HUES6 (cell line): ENCODE measurements at regions not wholly inside any gene's neighbourhood (a gene's known extent, or its start where the extent isn't known, plus 50 kb on each side); places are given as distances from the start of the nearest gene placed in this dataset.

Experiments
- H3K27ac ChIP-seq: 2 replicates; pipeline ENCODE4 v1.7.0; 2013; ENCODE audit warnings: low read depth, mild to moderate bottlenecking, low read length, inconsistent platforms
- H3K27me3 ChIP-seq: 2 replicates; pipeline ENCODE4 v1.6.1; 2013; ENCODE audit warnings: low read length; ENCODE audit not compliant: control insufficient read depth, insufficient read depth
- H3K36me3 ChIP-seq: 2 replicates; pipeline ENCODE4 v1.6.1; 2013; ENCODE audit warnings: low read length; ENCODE audit not compliant: control insufficient read depth, insufficient read depth
- H3K4me1 ChIP-seq: 2 replicates; pipeline ENCODE4 v1.6.1; 2013; ENCODE audit warnings: low read length; ENCODE audit not compliant: control insufficient read depth, insufficient read depth
- H3K4me3 ChIP-seq: 2 replicates; pipeline ENCODE4 v1.5.1; 2013; ENCODE audit warnings: low read depth, low read length
- H3K9ac ChIP-seq: one replicate; pipeline ENCODE4 v1.6.1; 2013; ENCODE audit warnings: mild to moderate bottlenecking, low read length
- H3K9me3 ChIP-seq: 2 replicates; pipeline ENCODE4 v1.6.1; 2013; ENCODE audit warnings: low read depth, low read length; ENCODE audit not compliant: control insufficient read depth, insufficient read depth

DNA sequence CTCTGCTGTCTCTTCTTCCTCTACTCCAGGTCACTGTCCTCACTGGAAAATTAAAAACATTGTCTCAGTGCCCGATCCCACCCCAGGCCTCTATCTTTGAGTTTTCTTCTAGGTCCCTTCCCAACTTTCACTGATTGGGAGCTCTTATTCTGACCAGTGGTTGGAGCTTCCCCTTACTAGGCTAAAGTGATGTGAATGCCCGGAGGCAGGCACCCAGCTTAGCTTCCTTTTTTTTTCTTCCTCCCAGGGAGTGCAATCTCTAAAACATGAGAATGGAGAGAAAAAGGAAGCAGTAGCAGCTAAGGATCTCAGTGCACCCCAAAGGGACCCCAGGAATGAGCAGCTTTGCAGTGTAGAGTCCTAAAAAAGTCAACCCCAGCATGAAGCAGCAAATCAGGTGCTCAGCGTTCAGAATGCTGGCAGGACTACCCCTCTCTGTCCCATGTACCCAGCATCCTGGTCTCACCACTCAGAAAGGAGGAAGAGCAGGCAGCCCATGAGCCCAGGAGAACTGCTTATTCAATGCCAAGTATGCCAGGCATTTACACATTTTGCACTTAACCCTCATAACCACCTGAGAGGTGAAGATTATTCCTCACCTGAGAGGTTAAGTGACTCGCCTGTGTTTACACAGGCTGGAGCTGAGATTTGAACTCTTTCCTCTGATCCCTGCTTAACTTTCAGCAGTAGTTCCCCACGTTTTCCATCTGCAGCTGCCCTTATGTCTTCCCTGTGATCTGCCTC lies 146.2 kb upstream of the PWP1 start:
- H3K9ac ChIP-seq, result no peak overlapping the region

DNA sequence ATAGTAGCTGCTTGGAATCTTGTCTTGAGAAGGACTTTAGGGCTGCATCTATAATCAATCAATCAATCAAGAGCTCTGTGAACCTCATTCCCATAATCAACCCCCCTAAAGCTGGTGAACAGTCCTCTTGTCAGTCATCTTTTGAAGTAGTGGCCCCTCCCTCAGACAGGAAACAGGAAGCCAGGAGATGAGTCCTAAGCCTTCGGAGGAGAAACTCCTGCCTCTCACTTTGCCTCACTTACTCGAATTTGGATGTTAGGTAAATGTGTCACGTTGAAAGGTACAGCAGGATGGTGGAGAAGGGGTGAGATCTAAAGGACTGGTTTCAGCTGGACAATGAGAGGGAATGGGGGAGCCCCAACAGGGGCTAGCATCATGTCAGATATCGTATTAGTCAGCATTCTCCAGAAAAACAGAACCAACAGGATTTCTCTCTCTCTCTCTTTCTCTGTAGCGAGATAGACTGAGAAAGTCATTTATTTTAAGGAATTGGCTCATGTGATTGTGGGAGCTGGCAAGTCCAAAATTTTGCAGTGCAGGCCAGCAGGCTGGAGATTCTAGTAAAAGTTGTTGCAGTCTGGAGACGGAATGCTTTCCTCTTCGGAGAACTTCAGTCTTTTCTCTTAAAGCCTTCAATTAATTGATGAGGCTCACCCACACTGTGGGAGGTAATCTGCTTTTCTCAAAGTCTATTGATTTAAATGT lies 144.4 kb upstream of the PWP1 start:
- Histone ChIP-seq H3K27me3 (no peaks in the 10 kb centered on the region; the same call in 1 of the 2 replicates), H3K4me3 (no peak overlapping the region), H3K27ac (no peak overlapping the region), H3K4me1 (no peaks in the 10 kb centered on the region), H3K9ac (no peak overlapping the region), H3K36me3 (no peaks in the 10 kb centered on the region), H3K9me3 (no peaks in the 10 kb centered on the region)

More for the DNA sequence above, 146.2 kb upstream of the PWP1 start:
- H3K9me3 ChIP-seq, result no peaks in the 10 kb centered on the region
- H3K27ac ChIP-seq, result no peak overlapping the region
- no peaks in the 10 kb centered on the region; the same call in 1 of the 2 replicates for H3K4me1 ChIP-seq
- no peaks in the 10 kb centered on the region for H3K36me3 ChIP-seq
- H3K27me3 ChIP-seq, result no peaks in the 10 kb centered on the region; the same call in 1 of the 2 replicates
- no peak overlapping the region for H3K4me3 ChIP-seq

DNA sequence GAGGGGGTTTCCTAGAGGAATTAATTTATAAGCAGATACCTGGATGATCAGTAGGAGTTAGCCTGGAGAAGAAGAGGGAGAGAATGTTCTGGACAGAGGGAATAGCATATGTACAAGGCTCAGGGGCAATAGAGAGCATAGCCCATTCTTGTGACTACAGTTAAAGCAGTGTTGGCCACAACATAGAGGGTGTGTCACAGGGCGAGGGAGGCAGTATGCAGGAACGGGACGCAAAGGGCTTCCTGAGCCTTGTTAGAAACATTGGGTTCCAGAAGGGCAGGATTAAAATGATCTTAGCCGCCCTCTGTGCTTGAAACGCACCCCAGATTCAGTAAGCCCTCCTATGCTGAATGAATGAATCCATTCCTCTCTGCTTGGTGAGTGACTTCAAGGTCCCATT lies 142.2 kb upstream of the PWP1 start:
- no peak overlapping the region for H3K9ac ChIP-seq
- H3K9me3 ChIP-seq, result no peaks in the 10 kb centered on the region
- H3K4me1 ChIP-seq, result no peaks in the 10 kb centered on the region
- H3K27ac ChIP-seq, result no peak overlapping the region
- H3K36me3 ChIP-seq, result no peaks in the 10 kb centered on the region
- H3K27me3 ChIP-seq, result peaks cover 4% of the 10 kb centered on the region; the same call in 1 of the 2 replicates
- no peak overlapping the region for H3K4me3 ChIP-seq

DNA sequence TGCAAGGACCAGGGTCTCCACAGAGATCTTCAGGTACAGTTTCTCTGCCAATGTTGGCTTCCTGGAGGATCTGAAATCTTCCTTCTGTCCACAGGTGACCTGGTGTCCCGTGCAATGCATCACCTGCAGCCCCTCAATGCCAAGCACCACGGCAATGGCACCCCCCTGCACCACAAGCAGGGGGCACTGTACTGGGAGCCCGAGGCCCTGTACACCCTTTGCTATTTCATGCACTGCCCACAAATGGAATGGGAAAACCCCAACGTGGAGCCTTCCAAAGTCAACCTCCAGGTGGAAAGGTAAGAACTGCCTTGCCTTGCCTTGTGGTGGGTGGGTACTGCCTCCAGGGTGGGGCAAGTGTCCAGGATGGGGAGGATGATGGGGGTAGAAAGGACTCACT lies 141.8 kb upstream of the PWP1 start:
- Histone ChIP-seq H3K4me3 (no peak overlapping the region), H3K9me3 (no peaks in the 10 kb centered on the region), H3K27me3 (peaks cover 4% of the 10 kb centered on the region; the same call in 1 of the 2 replicates), H3K9ac (no peak overlapping the region), H3K36me3 (no peaks in the 10 kb centered on the region), H3K4me1 (no peaks in the 10 kb centered on the region), H3K27ac (no peak overlapping the region)

DNA sequence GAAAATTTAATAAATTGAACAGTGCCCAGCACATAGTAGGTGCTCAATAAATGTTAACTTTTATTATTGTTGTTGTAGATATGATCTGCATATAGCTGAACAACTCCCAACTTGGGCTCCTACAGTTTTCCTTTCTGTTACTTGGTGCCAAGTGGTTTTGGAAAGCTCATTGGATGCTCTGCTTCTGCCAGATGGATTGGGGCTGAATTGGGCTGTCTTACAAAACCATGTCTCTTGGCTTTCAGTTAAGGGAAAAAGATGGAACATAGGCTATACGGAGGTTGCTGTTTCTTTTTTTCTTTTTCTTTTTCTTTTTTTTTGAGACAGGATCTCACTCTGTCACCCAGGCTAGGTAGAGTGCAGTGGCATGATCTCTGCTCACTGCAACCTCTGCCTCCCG lies 140.7 kb upstream of the PWP1 start:
- Histone ChIP-seq H3K27ac (no peak overlapping the region), H3K36me3 (no peaks in the 10 kb centered on the region), H3K27me3 (peaks cover 4% of the 10 kb centered on the region; the same call in 1 of the 2 replicates), H3K4me3 (no peak overlapping the region), H3K4me1 (no peaks in the 10 kb centered on the region), H3K9me3 (no peaks in the 10 kb centered on the region), H3K9ac (no peak overlapping the region)

DNA sequence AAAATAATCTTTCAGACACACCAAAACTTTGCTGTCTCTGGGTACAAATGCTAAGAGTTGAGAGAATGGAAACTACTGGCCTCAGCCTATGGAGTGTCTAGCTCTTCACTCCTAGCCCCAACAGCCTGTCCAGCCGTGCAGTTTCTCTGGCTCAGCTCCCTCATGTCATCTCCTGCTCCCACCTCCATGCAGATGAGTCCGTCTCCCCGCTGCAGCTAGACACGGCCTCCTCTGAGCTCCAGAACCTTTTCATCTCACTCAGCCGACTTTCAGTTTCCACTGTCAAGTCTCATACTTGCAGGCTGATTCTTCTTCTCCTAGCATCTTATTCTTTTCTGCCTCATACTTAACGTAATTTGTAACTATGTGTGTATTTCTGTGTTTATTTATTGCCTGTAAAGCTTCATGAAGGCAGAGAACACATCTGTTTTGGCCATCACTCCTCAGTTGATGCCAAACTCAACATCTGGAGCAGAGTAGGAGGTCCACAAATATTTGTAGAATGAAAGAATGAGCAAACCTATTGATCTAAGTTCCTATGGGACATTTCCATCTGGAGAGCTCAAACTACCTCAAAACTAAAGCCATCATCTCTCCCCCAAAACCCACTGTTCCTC lies 139.8 kb upstream of the PWP1 start:
- Histone ChIP-seq H3K9me3 (no peaks in the 10 kb centered on the region), H3K36me3 (no peaks in the 10 kb centered on the region), H3K9ac (no peak overlapping the region), H3K27me3 (peaks cover 4% of the 10 kb centered on the region; the same call in 1 of the 2 replicates), H3K4me3 (no peak overlapping the region), H3K4me1 (no peaks in the 10 kb centered on the region), H3K27ac (no peak overlapping the region)

DNA sequence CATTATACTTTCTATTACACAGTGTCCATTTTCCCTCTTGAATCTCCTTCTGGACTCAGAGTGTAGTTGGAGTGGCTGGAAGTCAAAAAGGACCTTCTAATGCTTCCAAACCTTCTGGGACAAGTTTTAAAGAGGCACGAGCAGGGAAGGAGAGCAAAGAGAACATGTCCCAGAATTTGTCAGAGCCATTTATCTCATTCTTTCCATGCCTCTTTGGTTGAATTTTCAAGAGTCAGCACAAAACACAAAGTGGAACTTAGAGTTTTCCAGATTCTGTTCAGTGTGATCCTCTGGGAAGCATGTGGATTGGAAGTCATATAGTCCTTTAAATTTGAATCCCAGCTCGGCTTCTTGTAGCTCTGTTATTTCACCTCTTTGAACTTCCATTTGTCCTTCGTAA lies 138.2 kb upstream of the PWP1 start:
- Histone ChIP-seq H3K9me3 (no peaks in the 10 kb centered on the region), H3K27me3 (peaks cover 4% of the 10 kb centered on the region; the same call in 1 of the 2 replicates), H3K4me3 (no peak overlapping the region), H3K4me1 (no peaks in the 10 kb centered on the region), H3K36me3 (no peaks in the 10 kb centered on the region), H3K27ac (no peak overlapping the region), H3K9ac (no peak overlapping the region)

DNA sequence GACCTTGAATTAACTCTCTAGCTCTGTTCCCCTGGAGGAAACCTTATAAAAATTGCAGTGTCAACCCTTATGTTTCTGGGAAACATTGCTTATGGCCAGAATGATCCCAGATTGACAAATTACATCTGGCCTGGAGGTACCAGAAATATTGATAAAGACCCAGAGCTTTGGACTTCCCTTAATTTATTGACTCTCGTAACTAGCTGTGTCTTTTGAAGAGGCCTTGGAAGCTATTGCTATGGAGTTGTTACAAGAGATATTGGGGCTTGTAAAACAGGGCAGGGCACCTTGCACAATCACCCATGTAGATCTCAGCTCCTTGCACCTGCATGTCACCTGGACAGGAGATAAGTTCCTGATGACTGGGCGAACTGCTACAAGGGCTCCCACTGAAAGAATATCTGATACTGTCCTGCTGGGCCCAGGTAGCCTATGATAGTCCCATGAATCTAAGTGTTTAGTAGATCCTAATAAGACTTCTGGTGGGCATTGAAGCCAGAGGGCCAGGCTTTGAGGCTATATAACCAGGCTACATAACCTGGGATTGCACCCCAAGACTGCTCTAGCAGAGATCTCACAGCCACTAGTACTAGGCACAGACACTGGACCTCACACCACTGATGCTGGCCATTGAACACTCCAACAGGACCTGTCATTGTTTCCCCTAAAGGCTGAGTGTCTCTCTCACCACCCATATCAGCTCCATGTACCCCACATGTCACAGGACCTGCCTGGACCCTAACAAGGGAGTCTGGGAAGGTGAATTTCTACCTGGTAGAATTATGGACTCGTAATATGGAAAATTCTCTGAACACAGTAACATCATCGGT lies 135.7 kb upstream of the PWP1 start:
- Histone ChIP-seq H3K9ac (no peak overlapping the region), H3K36me3 (no peaks in the 10 kb centered on the region), H3K9me3 (no peaks in the 10 kb centered on the region), H3K27ac (no peak overlapping the region), H3K4me3 (no peak overlapping the region), H3K4me1 (no peaks in the 10 kb centered on the region), H3K27me3 (peaks cover 4% of the 10 kb centered on the region; the same call in 1 of the 2 replicates)

DNA sequence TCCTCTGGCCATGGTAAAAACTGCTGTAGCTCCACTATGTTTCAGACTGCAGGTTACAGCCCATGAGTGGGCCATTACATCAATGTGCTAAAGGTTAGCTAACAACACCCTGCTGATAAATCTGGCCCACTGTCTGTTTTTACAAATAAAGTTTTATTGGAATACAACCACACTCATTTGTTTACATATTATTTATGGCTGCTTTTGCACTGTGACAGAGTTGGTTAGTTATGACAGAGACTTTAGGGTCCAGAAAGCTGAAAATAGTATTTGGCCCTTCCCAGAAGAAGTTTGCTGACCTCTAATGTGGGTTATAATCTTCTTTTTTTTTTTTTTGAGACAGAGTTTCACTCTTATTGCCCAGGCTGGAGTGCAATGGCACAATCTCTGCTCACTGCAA lies 134.2 kb upstream of the PWP1 start:
- Histone ChIP-seq H3K4me1 (no peaks in the 10 kb centered on the region), H3K9me3 (no peaks in the 10 kb centered on the region), H3K27ac (no peak overlapping the region), H3K4me3 (no peak overlapping the region), H3K9ac (no peak overlapping the region), H3K36me3 (no peaks in the 10 kb centered on the region), H3K27me3 (peaks cover 4% of the 10 kb centered on the region; the same call in 1 of the 2 replicates)

DNA sequence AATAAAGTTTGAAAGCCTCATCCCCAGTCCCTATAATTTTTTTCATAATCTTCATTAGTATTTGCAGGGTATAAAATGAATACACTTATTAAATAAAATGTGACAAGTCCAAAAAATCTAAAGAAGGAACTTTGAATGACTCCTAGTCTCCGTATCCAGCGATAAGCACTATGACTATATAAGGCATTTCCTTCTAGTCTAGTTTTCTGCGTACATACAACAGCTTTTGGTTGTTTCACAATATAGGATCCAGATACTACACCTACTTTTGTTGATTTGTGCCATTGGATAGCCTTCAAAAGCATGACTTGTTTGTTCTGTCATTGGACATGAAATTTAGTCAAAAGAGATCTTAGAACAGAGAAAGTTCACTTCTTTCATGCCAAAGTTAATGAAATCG lies 133.3 kb upstream of the PWP1 start:
- Histone ChIP-seq H3K27me3 (peaks cover 1% of the 10 kb centered on the region; the same call in 1 of the 2 replicates), H3K36me3 (no peaks in the 10 kb centered on the region), H3K4me3 (no peak overlapping the region)

More for the DNA sequence above, 133.3 kb upstream of the PWP1 start:
- Histone ChIP-seq H3K9me3 (no peaks in the 10 kb centered on the region; the same call in 1 of the 2 replicates), H3K27ac (no peak overlapping the region), H3K4me1 (no peaks in the 10 kb centered on the region), H3K9ac (no peak overlapping the region)
